Nephron (organoid): ENCODE measurements at regions not wholly inside any gene's neighbourhood (a gene's known extent, or its start where the extent isn't known, plus 50 kb on each side); places are given as distances from the start of the nearest gene placed in this dataset.

Experiments used
- H3K27ac Mint-ChIP-seq, 3 experiments: 2 replicates each; pipeline ENCODE4 v1.8.0; 2020; ENCODE audit warnings: mixed read lengths in 3 of 3, mild to moderate bottlenecking in 2 of 3, moderate library complexity in 1 of 3
- H3K27me3 Mint-ChIP-seq: 2 replicates; pipeline ENCODE4 v1.8.0; 2021; ENCODE audit warnings: low read depth, mild to moderate bottlenecking, moderate library complexity, mixed read lengths
- H3K36me3 Mint-ChIP-seq: 2 replicates; pipeline ENCODE4 v1.8.0; 2020; ENCODE audit warnings: low read depth, mixed read lengths
- H3K4me1 Mint-ChIP-seq: 2 replicates; pipeline ENCODE4 v1.8.0; 2020; ENCODE audit warnings: mixed read lengths
- H3K4me3 Mint-ChIP-seq, 3 experiments: 2 replicates each; pipeline ENCODE4 v1.8.0; 2020; ENCODE audit warnings: mild to moderate bottlenecking in 3 of 3, mixed read lengths in 3 of 3, moderate library complexity in 2 of 3
- H3K9me3 Mint-ChIP-seq: 2 replicates; pipeline ENCODE4 v1.8.0; 2020; ENCODE audit warnings: mixed read lengths
- TF ChIP-seq, protein P1 (sequence below), 3 experiments: fragments of 200-600 bp; sonication (generic); IDR thresholded peaks; one replicate each; pipeline ENCODE4 v1.5.0; 2021; ENCODE audit warnings: antibody characterized with exemption in 3 of 3; ENCODE audit not compliant: unreplicated experiment in 3 of 3

DNA sequence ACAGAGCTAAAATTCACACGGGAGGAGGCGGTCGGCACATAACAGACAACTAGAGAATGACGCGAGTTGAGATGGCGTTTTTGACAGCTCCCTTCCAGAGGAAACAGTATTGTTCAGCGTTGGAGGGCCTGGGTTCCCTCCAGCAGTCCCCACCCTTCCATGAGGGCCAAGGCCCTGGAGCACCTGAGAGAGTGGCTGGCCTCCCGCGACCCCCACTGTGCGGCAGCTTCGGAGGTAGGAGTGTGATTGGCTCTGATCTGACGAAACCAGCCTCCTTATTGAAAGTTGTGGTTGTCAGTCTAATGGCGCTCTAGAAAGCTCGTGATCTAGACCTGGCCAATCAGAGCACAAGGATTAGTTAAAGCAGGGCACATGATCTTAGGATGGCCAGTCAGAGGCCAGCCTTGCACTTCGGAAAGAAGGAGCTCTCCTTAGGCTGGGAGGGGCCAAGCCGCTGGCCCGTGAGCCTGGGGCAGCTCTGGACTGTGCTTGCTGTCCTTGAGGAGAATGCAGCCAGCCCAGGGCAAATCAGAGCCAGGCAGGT lies 104.5 kb upstream of the CELF4 start:
- no peaks in the 10 kb centered on the region for H3K36me3 Mint-ChIP-seq
- H3K9me3 Mint-ChIP-seq = peaks cover 2% of the 10 kb centered on the region
- H3K27ac Mint-ChIP-seq = no peak overlapping the region
- TF ChIP-seq, protein P1, sequence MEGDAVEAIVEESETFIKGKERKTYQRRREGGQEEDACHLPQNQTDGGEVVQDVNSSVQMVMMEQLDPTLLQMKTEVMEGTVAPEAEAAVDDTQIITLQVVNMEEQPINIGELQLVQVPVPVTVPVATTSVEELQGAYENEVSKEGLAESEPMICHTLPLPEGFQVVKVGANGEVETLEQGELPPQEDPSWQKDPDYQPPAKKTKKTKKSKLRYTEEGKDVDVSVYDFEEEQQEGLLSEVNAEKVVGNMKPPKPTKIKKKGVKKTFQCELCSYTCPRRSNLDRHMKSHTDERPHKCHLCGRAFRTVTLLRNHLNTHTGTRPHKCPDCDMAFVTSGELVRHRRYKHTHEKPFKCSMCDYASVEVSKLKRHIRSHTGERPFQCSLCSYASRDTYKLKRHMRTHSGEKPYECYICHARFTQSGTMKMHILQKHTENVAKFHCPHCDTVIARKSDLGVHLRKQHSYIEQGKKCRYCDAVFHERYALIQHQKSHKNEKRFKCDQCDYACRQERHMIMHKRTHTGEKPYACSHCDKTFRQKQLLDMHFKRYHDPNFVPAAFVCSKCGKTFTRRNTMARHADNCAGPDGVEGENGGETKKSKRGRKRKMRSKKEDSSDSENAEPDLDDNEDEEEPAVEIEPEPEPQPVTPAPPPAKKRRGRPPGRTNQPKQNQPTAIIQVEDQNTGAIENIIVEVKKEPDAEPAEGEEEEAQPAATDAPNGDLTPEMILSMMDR (IDR thresholded peaks at IDR 0.05; ENCODE audit: unreplicated experiment in 3 of 3) = no peak
- H3K27me3 Mint-ChIP-seq = peaks cover 6% of the 10 kb centered on the region
- H3K4me1 Mint-ChIP-seq = peaks cover 19% of the 10 kb centered on the region
- no peak overlapping the region for H3K4me3 Mint-ChIP-seq

DNA sequence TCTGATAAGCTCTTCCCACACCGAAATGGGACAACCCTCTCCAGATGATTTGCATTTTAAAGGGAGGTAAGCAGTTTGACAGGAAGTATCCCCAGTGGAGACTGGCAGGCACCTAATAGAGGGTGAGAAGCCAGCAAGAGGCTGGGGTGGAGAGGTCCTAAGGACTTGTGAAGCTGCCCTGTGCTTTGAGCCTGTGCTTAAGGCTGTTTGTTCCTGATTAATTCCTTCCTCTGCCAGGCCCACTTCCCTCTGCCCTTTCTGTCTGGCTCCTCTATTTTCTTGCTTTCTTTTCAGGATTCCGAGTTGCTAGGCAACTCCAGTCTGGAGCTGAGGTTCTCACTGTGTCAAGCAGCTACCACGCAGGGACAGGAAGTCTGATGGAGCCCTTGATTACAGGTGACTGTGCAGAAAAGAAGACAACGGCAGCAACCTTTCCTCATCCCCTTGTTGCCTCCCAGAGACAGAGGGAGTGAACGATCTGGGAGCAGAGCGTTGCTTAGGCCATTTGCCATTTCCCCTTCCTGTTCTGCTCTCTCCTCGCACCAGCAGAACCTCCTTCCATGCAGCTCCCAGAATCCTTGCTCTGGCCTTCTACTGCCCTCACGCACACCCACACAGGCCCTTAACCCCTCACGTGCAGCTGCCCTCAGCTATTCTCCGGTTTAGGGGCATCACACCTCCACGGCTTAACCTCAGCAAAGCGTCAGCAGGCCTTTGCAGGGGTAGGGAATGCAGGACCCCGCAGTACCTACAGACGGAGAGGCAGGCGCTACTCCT lies 103.6 kb upstream of the CELF4 start:
- no peak overlapping the region for H3K4me3 Mint-ChIP-seq
- TF ChIP-seq, protein P1 (IDR thresholded peaks at IDR 0.05; ENCODE audit: unreplicated experiment in 3 of 3) = no peak
- H3K9me3 Mint-ChIP-seq = peaks cover 2% of the 10 kb centered on the region
- peaks cover 19% of the 10 kb centered on the region for H3K4me1 Mint-ChIP-seq
- no peaks in the 10 kb centered on the region for H3K36me3 Mint-ChIP-seq
- peak overlapping the region; percentile 30 to 58 (median 50) for H3K27ac Mint-ChIP-seq
- peaks cover 6% of the 10 kb centered on the region for H3K27me3 Mint-ChIP-seq

DNA sequence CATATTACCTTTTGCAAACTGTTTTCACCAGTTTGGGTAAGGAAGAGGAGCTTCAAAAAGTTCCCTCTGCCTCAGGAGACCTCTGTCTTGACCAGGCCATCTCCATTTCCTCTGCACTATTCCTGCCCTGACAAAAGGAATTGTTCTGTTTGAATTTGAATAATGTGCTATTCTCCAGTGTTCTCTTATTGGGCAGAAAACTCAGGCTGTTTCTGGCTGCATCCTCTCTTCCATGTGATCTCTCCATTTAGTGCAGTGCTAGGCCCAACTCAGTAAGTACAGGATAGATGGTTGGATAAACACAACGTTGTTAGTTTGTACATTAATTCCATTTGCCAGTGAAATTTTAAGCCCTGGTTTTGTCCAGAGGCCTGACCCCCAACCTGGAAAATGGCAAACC lies 102.2 kb upstream of the CELF4 start:
- TF ChIP-seq, protein P1 (IDR thresholded peaks at IDR 0.05; ENCODE audit: unreplicated experiment in 3 of 3) = no peak
- H3K27ac Mint-ChIP-seq = peak overlapping the region in 2 of 3 experiments; percentile 18 to 60
- peaks cover 19% of the 10 kb centered on the region for H3K4me1 Mint-ChIP-seq
- H3K4me3 Mint-ChIP-seq = no peak overlapping the region
- peaks cover 6% of the 10 kb centered on the region for H3K27me3 Mint-ChIP-seq
- H3K36me3 Mint-ChIP-seq = no peaks in the 10 kb centered on the region
- peaks cover 2% of the 10 kb centered on the region for H3K9me3 Mint-ChIP-seq

DNA sequence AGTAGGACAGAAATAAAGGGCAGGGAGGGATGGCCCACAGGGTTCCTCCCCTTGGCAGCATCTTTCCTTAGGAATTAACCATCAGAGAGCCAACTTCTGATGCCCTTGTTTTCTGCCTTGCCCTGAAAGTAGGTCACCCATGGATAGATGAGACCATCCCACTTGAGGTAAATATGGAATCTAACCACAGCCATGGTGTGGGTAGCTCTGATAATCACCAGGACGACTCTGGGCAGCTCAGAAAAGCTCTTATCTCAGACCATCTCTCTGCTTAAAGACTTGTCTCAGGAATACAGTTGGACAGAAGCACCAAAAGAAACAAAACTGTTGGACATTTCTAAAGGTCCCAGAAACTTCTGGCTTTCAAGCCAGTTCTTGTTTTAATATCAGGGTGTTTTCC lies 101.4 kb upstream of the CELF4 start:
- TF ChIP-seq, protein P1 (IDR thresholded peaks at IDR 0.05; ENCODE audit: unreplicated experiment in 3 of 3) = no peak
- peaks cover 6% of the 10 kb centered on the region for H3K27me3 Mint-ChIP-seq
- H3K4me3 Mint-ChIP-seq = no peak overlapping the region
- H3K36me3 Mint-ChIP-seq = no peaks in the 10 kb centered on the region
- H3K4me1 Mint-ChIP-seq = peaks cover 19% of the 10 kb centered on the region
- H3K27ac Mint-ChIP-seq = peak overlapping the region; percentile 51 to 92 (median 78)
- H3K9me3 Mint-ChIP-seq = peaks cover 2% of the 10 kb centered on the region

DNA sequence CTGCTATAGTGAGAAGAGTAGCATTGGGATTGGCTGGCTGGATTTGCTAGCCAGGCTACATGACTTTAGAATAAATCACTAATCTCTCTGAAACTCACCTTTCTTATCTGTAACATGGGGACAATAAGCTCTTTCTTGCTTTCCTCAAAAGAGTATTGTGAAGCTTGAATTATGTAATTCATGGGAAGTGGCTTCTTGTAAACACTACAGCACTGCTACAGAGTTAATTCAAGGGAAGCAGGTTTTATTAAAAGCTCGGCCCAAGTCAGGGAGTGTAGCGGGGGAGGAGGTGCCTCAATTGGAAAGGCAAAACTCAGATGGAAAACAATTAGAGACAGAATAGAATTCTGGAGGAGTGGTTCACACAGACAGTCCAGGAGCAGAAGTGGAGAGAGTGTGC lies 100.9 kb upstream of the CELF4 start:
- Mint-ChIP-seq H3K27ac (peak overlapping the region; percentile 51 to 92 (median 78)), H3K4me3 (peak overlapping the region in 1 of 3 experiments; percentile 1), H3K27me3 (peaks cover 6% of the 10 kb centered on the region), H3K36me3 (no peaks in the 10 kb centered on the region), H3K4me1 (peaks cover 19% of the 10 kb centered on the region), H3K9me3 (no peaks in the 10 kb centered on the region)
- TF ChIP-seq, protein P1 (IDR thresholded peaks at IDR 0.05; ENCODE audit: unreplicated experiment in 3 of 3) = no peak

DNA sequence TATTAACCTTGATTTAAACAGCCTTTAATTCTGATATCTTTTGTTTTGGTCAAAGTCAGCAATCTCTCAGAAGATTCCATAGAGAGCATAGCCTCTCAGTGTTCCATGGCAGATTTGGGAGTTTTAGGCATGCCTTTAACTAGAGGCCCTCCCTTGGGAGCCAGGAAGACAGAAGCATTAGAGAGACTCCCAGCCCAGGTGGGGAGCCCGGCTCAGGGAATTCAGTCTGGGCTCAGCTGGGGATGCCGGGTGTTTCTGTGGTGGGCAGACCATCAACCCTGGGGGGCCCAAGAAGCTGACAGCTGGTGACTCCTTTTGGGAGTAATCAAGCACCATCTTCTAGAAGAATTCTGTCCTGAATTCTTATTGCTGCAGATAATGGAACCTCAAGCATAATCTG lies 99.7 kb upstream of the CELF4 start:
- H3K27me3 Mint-ChIP-seq = peaks cover 6% of the 10 kb centered on the region
- H3K4me1 Mint-ChIP-seq = peaks cover 19% of the 10 kb centered on the region
- no peak overlapping the region for H3K27ac Mint-ChIP-seq
- no peak overlapping the region for H3K4me3 Mint-ChIP-seq
- H3K36me3 Mint-ChIP-seq = no peaks in the 10 kb centered on the region
- TF ChIP-seq, protein P1 (IDR thresholded peaks at IDR 0.05; ENCODE audit: unreplicated experiment in 3 of 3) = no peak
- H3K9me3 Mint-ChIP-seq = no peaks in the 10 kb centered on the region
